NCI-H82 treated with DMSO at 0.1 percent for 48 hours (cell line): ENCODE measurements at regions not wholly inside any gene's neighbourhood (a gene's known extent, or its start where the extent isn't known, plus 50 kb on each side); places are given as distances from the start of the nearest gene placed in this dataset.
"Not testable (repeated sequence)": the region's sequence is repeated elsewhere in the genome, so short reads cannot be mapped to it uniquely, and the experiment has no call there.

ENCODE experiments used
- DNase-seq: peaks from one replicate; lab custom pipeline; 2025; ENCODE audit not compliant: unreplicated experiment; lab: John Stamatoyannopoulos, UW

GRCh38 chr10:29797616-29798015, 162.8 kb upstream of the SVIL start:
- no peak for DNase-seq

- DNase-seq: no peak
Observed at GRCh38 chr10:29795850-29796249, 161.1 kb upstream of the SVIL start.

- DNase-seq: no peak
Observed at GRCh38 chr10:29794776-29795611, 160.2 kb upstream of the SVIL start.

- DNase-seq: no peak
Observed at GRCh38 chr10:29791773-29792172, 157.0 kb upstream of the SVIL start.

DNA sequence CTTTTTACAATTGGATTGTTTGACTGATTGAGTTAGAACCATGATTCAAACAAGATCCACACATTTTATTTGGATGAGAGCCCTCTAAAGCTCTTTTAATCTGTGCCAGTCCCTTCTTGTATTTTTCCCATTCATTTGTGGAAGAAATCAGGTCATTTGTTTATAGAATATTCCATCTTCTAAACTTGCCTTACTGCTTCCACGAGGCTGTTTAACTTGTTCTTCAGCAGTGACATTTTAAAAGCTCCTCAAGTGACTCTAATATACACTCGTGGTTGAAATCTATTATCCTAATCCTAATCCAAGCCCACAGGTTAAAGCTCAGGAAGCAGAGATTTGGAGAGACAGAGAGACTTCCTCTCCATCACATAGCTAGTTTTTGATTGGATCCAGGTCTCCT, 155.4 kb upstream of the SVIL start:
- DNase-seq: no peak

DNA sequence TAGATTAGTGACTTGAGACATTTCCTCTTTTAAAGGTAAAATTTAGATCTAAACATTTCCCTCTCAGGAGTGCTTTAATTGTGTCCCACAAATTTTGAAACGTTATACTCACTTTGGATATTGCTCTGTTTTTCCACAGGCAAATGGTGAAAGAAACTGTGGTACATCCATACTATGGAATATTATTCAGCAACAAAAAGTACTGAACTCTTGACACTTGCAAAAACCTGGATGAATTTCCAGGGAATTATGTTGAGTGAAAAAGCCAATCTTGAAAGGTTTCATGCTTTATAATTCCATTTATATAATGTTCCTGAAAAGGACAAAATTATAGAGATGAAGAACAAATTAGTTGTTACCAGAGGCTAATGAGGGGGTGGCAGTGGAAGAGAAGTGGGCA, 153.3 kb upstream of the SVIL start:
- no peak for DNase-seq

GRCh38 chr10:29785701-29786100, 150.9 kb upstream of the SVIL start:
- DNase-seq: no peak

- no peak for DNase-seq
Observed at GRCh38 chr10:29784175-29784773, 149.5 kb upstream of the SVIL start.

GRCh38 chr10:29783201-29783947, 148.6 kb upstream of the SVIL start:
- DNase-seq: no peak

GRCh38 chr10:29780639-29781038, 145.9 kb upstream of the SVIL start:
- no peak for DNase-seq

- DNase-seq: no peak
Observed at GRCh38 chr10:29780096-29780495, 145.3 kb upstream of the SVIL start.

GRCh38 chr10:29776246-29776645, 141.5 kb upstream of the SVIL start:
- no peak for DNase-seq

DNA sequence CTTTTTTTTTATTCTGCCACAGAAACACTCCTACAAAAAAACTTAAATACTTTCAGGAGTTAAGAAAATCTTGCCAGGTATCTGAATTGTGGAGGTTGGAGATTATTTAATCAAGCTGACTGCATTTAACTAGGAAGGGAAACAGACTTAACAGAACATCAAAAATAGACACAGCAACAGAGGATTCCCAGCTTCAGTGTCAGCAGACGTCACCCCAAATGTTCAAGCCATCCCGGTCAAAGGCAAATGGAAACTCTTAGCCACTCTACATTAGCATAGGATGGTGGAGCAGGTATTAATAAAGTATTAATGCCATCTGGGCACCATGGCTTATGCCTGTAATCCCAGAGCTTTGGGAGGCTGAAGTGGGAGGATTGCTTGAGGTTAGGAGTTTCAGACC, 139.7 kb upstream of the SVIL start:
- no peak for DNase-seq

- no peak for DNase-seq
Observed at GRCh38 chr10:29773675-29774091, 138.9 kb upstream of the SVIL start.

- no peak for DNase-seq
Observed at GRCh38 chr10:29772403-29772802, 137.6 kb upstream of the SVIL start.

DNA sequence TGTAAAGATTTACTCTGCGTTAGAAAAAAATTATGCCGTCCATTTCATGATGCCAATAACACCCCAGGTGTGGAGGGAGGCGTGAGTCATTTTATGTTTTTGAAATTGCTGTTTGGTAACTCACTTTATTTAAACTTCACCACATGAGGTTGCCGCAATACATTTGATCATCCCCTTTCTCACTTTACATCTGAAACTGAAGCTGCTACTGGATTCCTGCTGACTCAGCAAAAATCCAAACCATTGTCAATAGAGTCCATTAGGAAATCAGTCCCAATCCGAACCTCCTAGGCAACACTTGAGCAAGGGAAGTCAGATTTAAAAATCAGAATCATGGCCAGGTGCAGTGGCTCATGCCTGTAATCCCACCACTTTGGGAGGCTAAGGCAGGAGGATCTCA, 136.6 kb upstream of the SVIL start:
- DNase-seq: no peak

DNA sequence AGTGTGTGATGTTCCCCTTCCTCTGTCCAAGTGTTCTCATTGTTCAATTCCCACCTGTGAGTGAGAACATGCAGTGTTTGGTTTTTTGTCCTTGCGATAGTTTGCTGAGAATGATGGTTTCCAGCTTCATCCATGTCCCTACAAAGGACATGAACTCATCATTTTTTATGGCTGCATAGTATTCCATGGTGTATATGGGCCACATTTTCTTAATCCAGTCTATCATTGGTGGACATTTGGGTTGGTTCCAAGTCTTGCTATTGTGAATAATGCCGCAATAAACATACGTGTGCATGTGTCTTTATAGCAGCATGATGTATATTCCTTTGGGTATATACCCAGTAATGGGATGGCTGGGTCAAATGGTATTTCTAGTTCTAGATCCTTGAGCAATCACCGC, 134.5 kb upstream of the SVIL start:
- DNase-seq: not testable (repeated sequence)

DNA sequence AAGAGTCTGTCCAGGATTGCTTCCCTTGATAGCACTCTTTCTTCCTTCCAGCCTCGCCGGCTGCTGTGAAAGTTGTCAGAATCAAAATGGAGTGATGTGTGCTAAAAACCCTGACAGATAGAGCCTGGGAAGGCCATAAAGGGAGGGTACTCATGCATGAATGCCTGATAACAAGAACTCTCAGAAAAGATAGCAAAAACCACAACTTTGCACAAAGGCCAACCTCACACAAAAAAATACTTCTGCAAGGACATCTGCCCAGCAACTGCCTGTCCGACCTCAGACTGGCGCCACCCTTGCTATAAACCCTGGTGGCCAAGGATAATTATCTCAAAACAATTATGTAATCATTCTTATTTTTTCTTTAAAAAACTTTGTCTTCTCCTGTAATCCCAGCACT, 133.2 kb upstream of the SVIL start:
- no peak for DNase-seq

DNA sequence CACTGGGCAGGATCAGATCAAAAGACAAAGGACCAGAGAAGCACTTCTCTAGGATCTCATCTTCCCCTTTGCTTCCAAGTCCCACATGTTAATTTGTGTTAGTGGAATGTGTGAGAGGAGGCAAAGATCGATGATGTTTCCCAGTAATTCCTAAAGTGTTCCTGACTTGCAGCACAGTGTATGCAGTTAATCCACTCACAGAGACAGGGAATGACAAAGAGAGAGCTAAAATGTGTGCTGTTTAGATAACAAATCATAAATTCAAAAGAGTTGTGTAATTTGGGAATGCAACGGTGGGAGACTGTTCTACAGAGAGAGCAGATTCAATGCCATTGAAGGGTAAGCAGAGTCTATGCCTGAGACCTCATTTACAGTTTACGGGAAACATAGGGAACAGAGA, 132.0 kb upstream of the SVIL start:
- DNase-seq: no peak

DNA sequence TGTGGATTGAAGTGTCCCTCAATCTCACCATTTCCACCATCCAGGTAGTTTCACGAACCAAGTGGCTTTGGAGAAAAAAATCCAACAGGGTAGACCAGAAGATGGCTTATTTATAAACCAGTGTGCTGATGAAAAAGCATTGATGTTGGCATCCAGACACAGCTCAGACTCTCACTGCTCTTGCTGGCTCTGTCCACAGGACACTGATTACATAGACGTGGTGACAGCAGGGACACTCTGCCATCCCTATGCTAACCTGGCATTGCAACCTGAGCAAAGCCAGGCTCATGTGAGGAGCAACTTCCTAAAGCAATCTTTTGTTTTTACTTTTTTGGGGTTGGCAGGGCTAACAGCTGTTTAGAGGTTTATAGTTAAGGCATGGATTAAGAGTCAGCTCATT, 130.6 kb upstream of the SVIL start:
- DNase-seq: no peak

- DNase-seq: no peak
Observed at GRCh38 chr10:29763396-29763795, 128.6 kb upstream of the SVIL start.

DNA sequence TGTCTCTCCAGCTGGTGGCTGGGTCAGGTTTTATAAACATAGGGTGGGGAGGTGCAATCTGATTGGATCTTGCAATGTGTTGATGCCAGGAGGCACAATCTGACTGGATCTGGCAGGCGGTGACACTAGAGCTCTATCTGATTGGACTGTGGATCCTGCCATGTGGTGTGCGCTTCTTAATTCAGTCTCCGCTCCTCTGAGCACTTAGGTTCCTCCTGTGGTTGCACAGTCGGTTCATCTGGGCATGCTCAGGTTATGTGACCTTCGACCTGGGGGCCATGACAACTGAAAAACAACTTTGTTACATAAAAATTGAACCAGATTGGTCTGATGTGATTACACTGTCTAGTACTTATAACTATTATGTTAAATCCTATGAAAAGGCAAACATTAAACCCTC, 127.1 kb upstream of the SVIL start:
- DNase-seq: no peak
